ENCODE measurements at regions not wholly inside any gene's neighbourhood (a gene's known extent, or its start where the extent isn't known, plus 50 kb on each side); places are given as distances from the start of the nearest gene placed in this dataset.

GRCh38 chr6:134636186-134636799 is 313.6 kb downstream of the ALDH8A1 start:
- TF ChIP-seq CTCF (IDR thresholded peaks at IDR 0.05) = no peak
- no peak for TF ChIP-seq POLR2A (IDR thresholded peaks at IDR 0.05)
